ENCODE measurements at regions not wholly inside any gene's neighbourhood (a gene's known extent, or its start where the extent isn't known, plus 50 kb on each side); places are given as distances from the start of the nearest gene placed in this dataset.

GRCh38 chr14:84085493-84085892 is 1444.5 kb upstream of the FLRT2 start:
- in situ Hi-C loops (cut with MboI), result no loop called here
- Histone ChIP-seq H3K9ac (no peak overlapping the region), H3K27me3 (replicated peaks; ENCODE audit: insufficient read depth) (no peaks in the 10 kb centered on the region), H3F3A (ENCODE audit: insufficient read depth) (no peaks in the 10 kb centered on the region), H3K79me2 (ENCODE audit: insufficient read depth) (no peaks in the 10 kb centered on the region), H3K27ac (no peak overlapping the region), H3K36me3 (ENCODE audit: low read depth) (no peaks in the 10 kb centered on the region), H3K4me3 (no peak overlapping the region), H3K4me1 (ENCODE audit: insufficient read depth) (no peaks in the 10 kb centered on the region), H4K20me1 (ENCODE audit: insufficient read depth) (no peaks in the 10 kb centered on the region), H3K9me2 (ENCODE audit: insufficient read depth) (no peaks in the 10 kb centered on the region), H3K9me3 (ENCODE audit: low read depth) (no peaks in the 10 kb centered on the region), H3K4me2 (ENCODE audit: unreplicated experiment) (no peak overlapping the region), H2AFZ (no peak overlapping the region)
- DNase-seq, result no peak
- no peak for TF ChIP-seq EZH2 (IDR thresholded peaks at IDR 0.05; ENCODE audit: insufficient read depth, poor library complexity, severe bottlenecking)
- TF ChIP-seq EZH2phosphoT487 (IDR thresholded peaks at IDR 0.05; ENCODE audit: insufficient read depth, low read depth), result no peak

DNA sequence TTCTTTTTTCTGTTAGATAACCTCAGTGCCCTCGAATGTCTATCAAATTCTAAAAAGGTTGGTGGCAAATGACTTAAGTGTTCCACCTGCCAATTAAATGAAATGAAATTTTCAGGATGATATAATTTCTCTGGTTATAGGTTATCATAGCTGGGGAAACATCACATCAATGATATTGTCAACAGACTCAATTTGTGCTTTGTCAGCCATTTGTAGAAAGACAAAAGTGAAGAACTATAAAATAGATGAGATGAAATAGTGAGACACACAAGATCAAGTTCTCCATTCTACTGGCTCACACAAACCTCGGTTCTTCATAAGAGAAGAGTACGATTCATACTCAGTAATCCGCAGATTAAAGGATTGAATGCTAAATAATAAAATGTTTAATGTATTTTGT is 1443.2 kb upstream of the FLRT2 start:
- H3K9me3 ChIP-seq (ENCODE audit: low read depth), result no peaks in the 10 kb centered on the region
- no peaks in the 10 kb centered on the region for H3K4me1 ChIP-seq (ENCODE audit: insufficient read depth)
- H3K36me3 ChIP-seq (ENCODE audit: low read depth), result no peaks in the 10 kb centered on the region
- no peak overlapping the region for H3K9ac ChIP-seq
- no peaks in the 10 kb centered on the region for H3F3A ChIP-seq (ENCODE audit: insufficient read depth)
- H3K79me2 ChIP-seq (ENCODE audit: insufficient read depth), result no peaks in the 10 kb centered on the region
- H3K27me3 ChIP-seq (replicated peaks; ENCODE audit: insufficient read depth), result no peaks in the 10 kb centered on the region
- H3K4me2 ChIP-seq (ENCODE audit: unreplicated experiment), result no peak overlapping the region
- no peak for DNase-seq
- H3K4me3 ChIP-seq, result no peak overlapping the region
- 54 to 57% methylated on average over 4 of the region's 4 CpGs for WGBS, 2 experiments (ENCODE audit: low coverage in 1 of 2, low lambda C conversion rate in 2 of 2, missing lambda C conversion rate in 2 of 2)
- H4K20me1 ChIP-seq (ENCODE audit: insufficient read depth), result no peaks in the 10 kb centered on the region
- TF ChIP-seq EZH2 (IDR thresholded peaks at IDR 0.05; ENCODE audit: insufficient read depth, poor library complexity, severe bottlenecking), result no peak
- TF ChIP-seq EZH2phosphoT487 (IDR thresholded peaks at IDR 0.05; ENCODE audit: insufficient read depth, low read depth), result no peak
- H2AFZ ChIP-seq, result no peak overlapping the region
- H3K9me2 ChIP-seq (ENCODE audit: insufficient read depth), result no peaks in the 10 kb centered on the region
- no peak overlapping the region for H3K27ac ChIP-seq
- in situ Hi-C loops (cut with MboI), result no loop called here

DNA sequence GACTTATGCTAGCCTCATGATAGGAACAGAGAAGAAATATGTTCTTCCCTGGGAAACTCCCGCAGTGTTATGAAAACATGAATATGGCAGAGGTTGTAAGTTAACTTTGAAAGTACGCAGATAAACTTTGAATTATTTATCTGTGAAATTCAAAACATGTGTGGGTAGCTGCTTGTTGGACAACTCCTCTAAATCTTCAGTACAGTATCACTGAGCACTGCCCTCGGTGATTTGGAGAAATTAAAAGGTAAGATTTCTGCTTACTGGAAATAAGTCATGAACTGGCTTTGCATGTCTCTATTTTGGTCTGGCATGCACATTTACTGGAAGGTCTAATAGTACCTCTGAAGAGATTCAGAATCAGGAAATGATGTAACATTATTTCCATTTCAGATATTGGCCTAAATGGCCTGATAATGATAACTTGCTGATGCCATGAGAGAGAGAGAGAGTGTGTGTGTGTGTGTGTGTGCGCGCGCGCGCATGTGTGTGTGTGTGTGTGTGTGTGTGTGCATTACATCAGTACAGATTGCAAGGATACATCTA is 1441.9 kb upstream of the FLRT2 start:
- H3K79me2 ChIP-seq (ENCODE audit: insufficient read depth), result no peaks in the 10 kb centered on the region
- no peak overlapping the region for H3K4me2 ChIP-seq (ENCODE audit: unreplicated experiment)
- WGBS, 2 experiments (ENCODE audit: low coverage in 1 of 2, low lambda C conversion rate in 2 of 2, missing lambda C conversion rate in 2 of 2), result 60% methylated on average over 8 of the region's 8 CpGs
- H3K9me2 ChIP-seq (ENCODE audit: insufficient read depth), result no peaks in the 10 kb centered on the region
- no peaks in the 10 kb centered on the region for H3K27me3 ChIP-seq (replicated peaks; ENCODE audit: insufficient read depth)
- H3K9ac ChIP-seq, result no peak overlapping the region
- no peak for DNase-seq
- no peaks in the 10 kb centered on the region for H3F3A ChIP-seq (ENCODE audit: insufficient read depth)
- H4K20me1 ChIP-seq (ENCODE audit: insufficient read depth), result no peaks in the 10 kb centered on the region
- no peaks in the 10 kb centered on the region for H3K9me3 ChIP-seq (ENCODE audit: low read depth)
- no peaks in the 10 kb centered on the region for H3K36me3 ChIP-seq (ENCODE audit: low read depth)
- in situ Hi-C loops (cut with MboI), result no loop called here
- no peak overlapping the region for H2AFZ ChIP-seq
- TF ChIP-seq EZH2phosphoT487 (IDR thresholded peaks at IDR 0.05; ENCODE audit: insufficient read depth, low read depth) (no peak), EZH2 (IDR thresholded peaks at IDR 0.05; ENCODE audit: insufficient read depth, poor library complexity, severe bottlenecking) (no peak)
- H3K4me3 ChIP-seq, result no peak overlapping the region
- H3K27ac ChIP-seq, result no peak overlapping the region
- no peaks in the 10 kb centered on the region for H3K4me1 ChIP-seq (ENCODE audit: insufficient read depth)

GRCh38 chr14:84090837-84091236 is 1439.1 kb upstream of the FLRT2 start:
- Histone ChIP-seq H3K36me3 (ENCODE audit: low read depth) (no peaks in the 10 kb centered on the region), H3F3A (ENCODE audit: insufficient read depth) (no peaks in the 10 kb centered on the region), H3K9ac (no peak overlapping the region), H3K4me1 (ENCODE audit: insufficient read depth) (no peaks in the 10 kb centered on the region), H3K27ac (no peak overlapping the region), H4K20me1 (ENCODE audit: insufficient read depth) (no peaks in the 10 kb centered on the region), H2AFZ (no peak overlapping the region), H3K9me2 (ENCODE audit: insufficient read depth) (no peaks in the 10 kb centered on the region), H3K9me3 (ENCODE audit: low read depth) (no peaks in the 10 kb centered on the region), H3K4me3 (no peak overlapping the region), H3K79me2 (ENCODE audit: insufficient read depth) (no peaks in the 10 kb centered on the region), H3K27me3 (replicated peaks; ENCODE audit: insufficient read depth) (no peaks in the 10 kb centered on the region), H3K4me2 (ENCODE audit: unreplicated experiment) (no peak overlapping the region)
- in situ Hi-C loops (cut with MboI), result no loop called here
- no peak for TF ChIP-seq EZH2 (IDR thresholded peaks at IDR 0.05; ENCODE audit: insufficient read depth, poor library complexity, severe bottlenecking)
- TF ChIP-seq EZH2phosphoT487 (IDR thresholded peaks at IDR 0.05; ENCODE audit: insufficient read depth, low read depth), result no peak
- DNase-seq, result no peak
- 40 to 45% methylated on average over 6 of the region's 6 CpGs for WGBS, 2 experiments (ENCODE audit: low coverage in 1 of 2, low lambda C conversion rate in 2 of 2, missing lambda C conversion rate in 2 of 2)

DNA sequence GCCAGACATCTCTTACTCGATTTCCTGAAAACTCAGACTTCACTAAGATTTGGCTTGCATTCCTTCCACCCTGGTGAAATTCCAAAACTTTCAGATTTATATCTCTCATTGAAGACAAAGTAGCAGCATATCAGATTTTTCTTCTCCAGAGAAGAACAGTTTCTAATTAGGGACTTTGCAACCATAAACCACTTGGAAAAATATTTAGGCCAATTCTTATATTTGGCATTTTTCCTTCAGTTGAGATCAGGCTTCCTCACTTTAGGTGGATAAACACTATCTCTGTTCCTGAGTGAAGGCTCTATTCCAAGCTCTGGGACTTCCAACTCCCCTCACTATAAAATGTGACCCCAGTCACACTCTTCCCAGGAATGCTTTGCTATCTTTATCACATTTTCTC is 1434.3 kb upstream of the FLRT2 start:
- H3K4me3 ChIP-seq, result no peak overlapping the region
- H3F3A ChIP-seq (ENCODE audit: insufficient read depth), result no peaks in the 10 kb centered on the region
- no peaks in the 10 kb centered on the region for H3K79me2 ChIP-seq (ENCODE audit: insufficient read depth)
- H3K27me3 ChIP-seq (replicated peaks; ENCODE audit: insufficient read depth), result no peaks in the 10 kb centered on the region
- H3K9me2 ChIP-seq (ENCODE audit: insufficient read depth), result no peaks in the 10 kb centered on the region
- H2AFZ ChIP-seq, result no peak overlapping the region
- no peak overlapping the region for H3K4me2 ChIP-seq (ENCODE audit: unreplicated experiment)
- 0 to 6% methylated on average over 1 of the region's 1 CpG for WGBS, 2 experiments (ENCODE audit: low coverage in 1 of 2, low lambda C conversion rate in 2 of 2, missing lambda C conversion rate in 2 of 2)
- H3K27ac ChIP-seq, result no peak overlapping the region
- H3K9me3 ChIP-seq (ENCODE audit: low read depth), result no peaks in the 10 kb centered on the region
- DNase-seq, result no peak
- H4K20me1 ChIP-seq (ENCODE audit: insufficient read depth), result no peaks in the 10 kb centered on the region
- no peaks in the 10 kb centered on the region for H3K4me1 ChIP-seq (ENCODE audit: insufficient read depth)
- H3K36me3 ChIP-seq (ENCODE audit: low read depth), result no peaks in the 10 kb centered on the region
- TF ChIP-seq EZH2phosphoT487 (IDR thresholded peaks at IDR 0.05; ENCODE audit: insufficient read depth, low read depth) (no peak), EZH2 (IDR thresholded peaks at IDR 0.05; ENCODE audit: insufficient read depth, poor library complexity, severe bottlenecking) (no peak)
- no peak overlapping the region for H3K9ac ChIP-seq
- in situ Hi-C loops (cut with MboI), result no loop called here
